HCT116 (cell line): ENCODE measurements at regions not wholly inside any gene's neighbourhood (a gene's known extent, or its start where the extent isn't known, plus 50 kb on each side); places are given as distances from the start of the nearest gene placed in this dataset.

Experiments
- ATAC-seq: fragments of 200-7000 bp; cut with Tn5 transposase; 2 replicates; pipeline ENCODE4 v1.9.1; 2020; ENCODE audit warnings: mild to moderate bottlenecking, moderate library complexity
- BruUV-seq: library from RNA; stranded (reverse); fragments of 400-500 nt; replicated peaks from 2 replicates; lab custom pipeline; 2021; lab: Mats Ljungman, UMichigan
- CTCF ChIA-PET: fragments of 300-600 bp; sonication (Branson Sonifier 250); formaldehyde crosslinking; loops from one replicate; lab custom pipeline; 2021; ENCODE audit warnings: antibody characterized with exemption; lab: Charles Lee
- POLR2A ChIA-PET: fragments of 300-600, 350-600 bp; sonication (Branson Sonifier 250); formaldehyde crosslinking; loops from one replicate; lab custom pipeline; 2021; ENCODE audit warnings: antibody characterized with exemption; lab: Charles Lee
- RAD21 ChIA-PET, 2 experiments: fragments of 300-600 bp; sonication (Branson Sonifier 250); formaldehyde crosslinking; loops; one replicate each; lab custom pipeline; 2023; ENCODE audit warnings: low total read pairs in 2 of 2; ENCODE audit not compliant: uncharacterized antibody in 2 of 2, unreplicated experiment in 2 of 2, low non-redundant PET in 1 of 2; lab: Charles Lee
- DNase-seq: peaks from one replicate; pipeline ENCODE4 v3.0.0-alpha.2; 2010; ENCODE audit warnings: low read depth, low spot score
- H2AFZ ChIP-seq: fragments of 200-600 bp; shearing (Covaris generic), sonication (generic); 2 replicates; pipeline ENCODE4 v1.6.1; 2017; ENCODE audit warnings: low read depth, mixed run types, mixed read lengths, antibody characterized with exemption, low read length; ENCODE audit not compliant: poor library complexity, severe bottlenecking
- H3K27ac ChIP-seq: 2 replicates; pipeline ENCODE4 v1.5.1; 2012; ENCODE audit warnings: low read depth, low read length
- H3K27me3 ChIP-seq: fragments of 200-600 bp; sonication (generic); 2 replicates; pipeline ENCODE4 v1.6.1; 2016; ENCODE audit warnings: mixed run types, low read length, mixed read lengths; ENCODE audit not compliant: insufficient read depth
- H3K36me3 ChIP-seq, 2 experiments: fragments of 200-500 bp in 1 of 2; fragments of 200-600 bp in 1 of 2; sonication (Bioruptor generic) in 1 of 2; sonication (generic) in 1 of 2; 2 replicates each; pipeline versions ENCODE4 v1.5.1 to v1.6.1; 2014 to 2016; ENCODE audit warnings: low read length in 2 of 2, inconsistent platforms in 1 of 2, mixed read lengths in 1 of 2, mixed run types in 1 of 2; ENCODE audit not compliant: insufficient read depth in 2 of 2, control insufficient read depth in 1 of 2
- H3K4me1 ChIP-seq, 2 experiments: fragments of 200-600 bp in 1 of 2; sonication (generic) in 1 of 2; 2 replicates each; pipeline versions ENCODE4 v1.5.1 to v1.6.1; 2012 to 2017; ENCODE audit warnings: low read length in 2 of 2, inconsistent platforms in 1 of 2, mild to moderate bottlenecking in 1 of 2, mixed read lengths in 1 of 2, mixed run types in 1 of 2, moderate library complexity in 1 of 2; ENCODE audit not compliant: insufficient read depth in 2 of 2, control insufficient read depth in 1 of 2
- H3K4me2 ChIP-seq: fragments of 200-600 bp; sonication (generic); 2 replicates; pipeline ENCODE4 v1.6.1; 2017; ENCODE audit warnings: mixed run types, low read length, mixed read lengths
- H3K4me3 ChIP-seq, 2 experiments: fragments of 200-600 bp in 1 of 2; sonication (generic) in 1 of 2; replicated peaks in 1 of 2; 2 replicates each; pipeline ENCODE4 v1.5.1; 2011 to 2016; ENCODE audit warnings: low read length in 2 of 2, control low read depth in 1 of 2, low read depth in 1 of 2, mild to moderate bottlenecking in 1 of 2, mixed read lengths in 1 of 2, mixed run types in 1 of 2
- H3K79me2 ChIP-seq: fragments of 200-600 bp; sonication (generic); 2 replicates; pipeline ENCODE4 v1.6.1; 2017; ENCODE audit warnings: mild to moderate bottlenecking, mixed run types, low read length, moderate library complexity, mixed read lengths; ENCODE audit not compliant: insufficient read depth
- H3K9ac ChIP-seq: fragments of 200-600 bp; sonication (generic); 2 replicates; pipeline ENCODE4 v1.6.1; 2016; ENCODE audit warnings: low read length, mixed read lengths
- H3K9me2 ChIP-seq: fragments of 200-600 bp; sonication (generic), shearing (Covaris generic); 2 replicates; pipeline ENCODE4 v1.6.1; 2017; ENCODE audit warnings: mixed run types, mild to moderate bottlenecking, moderate library complexity; ENCODE audit not compliant: insufficient read depth
- H3K9me3 ChIP-seq, 2 experiments: fragments of 200-500 bp in 1 of 2; fragments of 200-600 bp in 1 of 2; sonication (Bioruptor generic) in 1 of 2; sonication (generic) in 1 of 2; 2 replicates each; pipeline ENCODE4 v1.6.1; 2014 to 2017; ENCODE audit warnings: low read length in 2 of 2, mixed read lengths in 2 of 2, inconsistent platforms in 1 of 2, low read depth in 1 of 2, mild to moderate bottlenecking in 1 of 2, mixed run types in 1 of 2, moderate library complexity in 1 of 2; ENCODE audit not compliant: control insufficient read depth in 1 of 2, insufficient read depth in 1 of 2
- H4K20me1 ChIP-seq: fragments of 200-600 bp; sonication (generic), shearing (Covaris generic); 2 replicates; pipeline ENCODE4 v1.6.1; 2017; ENCODE audit warnings: mixed run types, mild to moderate bottlenecking, moderate library complexity; ENCODE audit not compliant: insufficient read depth
- CEBPB ChIP-seq: IDR thresholded peaks from 2 replicates; pipeline ENCODE4 v1.6.1; 2012; ENCODE audit warnings: low read depth
- EZH2 ChIP-seq: fragments of 200-600 bp; sonication (generic); IDR thresholded peaks from 2 replicates; pipeline ENCODE4 v1.6.1; 2017; ENCODE audit warnings: antibody characterized with exemption, mixed run types
- POLR2A ChIP-seq: IDR thresholded peaks from 2 replicates; pipeline ENCODE4 v1.7.0; 2011; ENCODE audit warnings: borderline replicate concordance; ENCODE audit not compliant: insufficient read depth, insufficient read length; ENCODE audit errors: extremely low read depth
- REST ChIP-seq: IDR thresholded peaks from 2 replicates; pipeline ENCODE4 v1.6.1; 2012; ENCODE audit warnings: low read depth
- SP1 ChIP-seq: IDR thresholded peaks from 2 replicates; pipeline ENCODE4 v1.6.1; 2012; ENCODE audit warnings: low read depth
- SRF ChIP-seq: IDR thresholded peaks from 2 replicates; pipeline ENCODE4 v1.6.1; 2012; ENCODE audit warnings: low read depth
- TCF7L2 ChIP-seq: IDR thresholded peaks from 2 replicates; pipeline ENCODE4 v1.7.0; 2011; ENCODE audit warnings: borderline replicate concordance, inconsistent platforms; ENCODE audit not compliant: insufficient read depth, insufficient read length; ENCODE audit errors: extremely low read depth
- YY1 ChIP-seq: IDR thresholded peaks from 2 replicates; pipeline ENCODE4 v1.6.1; 2011; ENCODE audit warnings: low read length, low read depth, moderate library complexity, mild to moderate bottlenecking; ENCODE audit not compliant: insufficient replicate concordance; ENCODE audit errors: extremely low read depth
- ZFX ChIP-seq: fragments of 450-650 bp; IDR thresholded peaks from 2 replicates; pipeline ENCODE4 v1.6.1; 2017
- ZNF274 ChIP-seq: fragments of 200-500 bp; sonication (Bioruptor generic); IDR thresholded peaks from 2 replicates; pipeline ENCODE4 v1.6.1; 2014; ENCODE audit warnings: mild to moderate bottlenecking, low read depth, low read length, inconsistent platforms
- intact Hi-C: fragments of 100-400 bp; cut with micrococcal nuclease; formaldehyde crosslinking; loops from 2 replicates; pipeline ENCODE4 v1.10.0; 2022
- TF ChIP-seq, protein P1 (sequence below): IDR thresholded peaks from 2 replicates; pipeline ENCODE4 v1.6.1; 2011; ENCODE audit warnings: mild to moderate bottlenecking, low read length, moderate library complexity; ENCODE audit not compliant: insufficient replicate concordance; ENCODE audit errors: extremely low read depth
- TF ChIP-seq, protein P2 (sequence below), 3 experiments: fragments of 200-600 bp in 1 of 3; sonication (generic) in 1 of 3; IDR thresholded peaks in 2 of 3; conservative IDR thresholded peaks in 1 of 3; 2 replicates each; pipeline ENCODE4 v1.5.1; 2012 to 2017; ENCODE audit warnings: low read depth in 2 of 3, low read length in 2 of 3, antibody characterized with exemption in 1 of 3, borderline replicate concordance in 1 of 3, control low read depth in 1 of 3, mild to moderate bottlenecking in 1 of 3, mixed read lengths in 1 of 3, mixed run types in 1 of 3, moderate library complexity in 1 of 3; ENCODE audit not compliant: insufficient read depth in 1 of 3

GRCh38 chr4:81839347-81840042, 367.8 kb upstream of the RASGEF1B start:
- Histone ChIP-seq H3K4me1 (no peaks in the 10 kb centered on the region), H2AFZ (no peak overlapping the region), H3K79me2 (no peaks in the 10 kb centered on the region), H3K27me3 (peaks cover 25% of the 10 kb centered on the region), H3K9me3 (no peaks in the 10 kb centered on the region), H3K27ac (no peak overlapping the region), H4K20me1 (no peaks in the 10 kb centered on the region), H3K4me2 (no peak overlapping the region), H3K9me2 (no peaks in the 10 kb centered on the region), H3K4me3 (no peak overlapping the region), H3K36me3 (no peaks in the 10 kb centered on the region), H3K9ac (no peak overlapping the region)
- ATAC-seq: no peak
- CTCF ChIA-PET: no interaction called here
- intact Hi-C loops: no loop called here
- no peak for DNase-seq
- POLR2A ChIA-PET: no interaction called here
- BruUV-seq: no TSS peak
- RAD21 ChIA-PET: no interaction called here
- TF ChIP-seq TCF7L2: no peak
- TF ChIP-seq ZNF274: no peak
- no peak for TF ChIP-seq YY1
- TF ChIP-seq ZFX: no peak
- TF ChIP-seq REST: no peak
- TF ChIP-seq, protein P1, sequence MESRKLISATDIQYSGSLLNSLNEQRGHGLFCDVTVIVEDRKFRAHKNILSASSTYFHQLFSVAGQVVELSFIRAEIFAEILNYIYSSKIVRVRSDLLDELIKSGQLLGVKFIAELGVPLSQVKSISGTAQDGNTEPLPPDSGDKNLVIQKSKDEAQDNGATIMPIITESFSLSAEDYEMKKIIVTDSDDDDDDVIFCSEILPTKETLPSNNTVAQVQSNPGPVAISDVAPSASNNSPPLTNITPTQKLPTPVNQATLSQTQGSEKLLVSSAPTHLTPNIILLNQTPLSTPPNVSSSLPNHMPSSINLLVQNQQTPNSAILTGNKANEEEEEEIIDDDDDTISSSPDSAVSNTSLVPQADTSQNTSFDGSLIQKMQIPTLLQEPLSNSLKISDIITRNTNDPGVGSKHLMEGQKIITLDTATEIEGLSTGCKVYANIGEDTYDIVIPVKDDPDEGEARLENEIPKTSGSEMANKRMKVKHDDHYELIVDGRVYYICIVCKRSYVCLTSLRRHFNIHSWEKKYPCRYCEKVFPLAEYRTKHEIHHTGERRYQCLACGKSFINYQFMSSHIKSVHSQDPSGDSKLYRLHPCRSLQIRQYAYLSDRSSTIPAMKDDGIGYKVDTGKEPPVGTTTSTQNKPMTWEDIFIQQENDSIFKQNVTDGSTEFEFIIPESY: no peak
- no peak for TF ChIP-seq CEBPB
- no peak for TF ChIP-seq SP1
- no peak for TF ChIP-seq SRF
- TF ChIP-seq, protein P2, sequence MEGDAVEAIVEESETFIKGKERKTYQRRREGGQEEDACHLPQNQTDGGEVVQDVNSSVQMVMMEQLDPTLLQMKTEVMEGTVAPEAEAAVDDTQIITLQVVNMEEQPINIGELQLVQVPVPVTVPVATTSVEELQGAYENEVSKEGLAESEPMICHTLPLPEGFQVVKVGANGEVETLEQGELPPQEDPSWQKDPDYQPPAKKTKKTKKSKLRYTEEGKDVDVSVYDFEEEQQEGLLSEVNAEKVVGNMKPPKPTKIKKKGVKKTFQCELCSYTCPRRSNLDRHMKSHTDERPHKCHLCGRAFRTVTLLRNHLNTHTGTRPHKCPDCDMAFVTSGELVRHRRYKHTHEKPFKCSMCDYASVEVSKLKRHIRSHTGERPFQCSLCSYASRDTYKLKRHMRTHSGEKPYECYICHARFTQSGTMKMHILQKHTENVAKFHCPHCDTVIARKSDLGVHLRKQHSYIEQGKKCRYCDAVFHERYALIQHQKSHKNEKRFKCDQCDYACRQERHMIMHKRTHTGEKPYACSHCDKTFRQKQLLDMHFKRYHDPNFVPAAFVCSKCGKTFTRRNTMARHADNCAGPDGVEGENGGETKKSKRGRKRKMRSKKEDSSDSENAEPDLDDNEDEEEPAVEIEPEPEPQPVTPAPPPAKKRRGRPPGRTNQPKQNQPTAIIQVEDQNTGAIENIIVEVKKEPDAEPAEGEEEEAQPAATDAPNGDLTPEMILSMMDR (IDR thresholded peaks at IDR 0.05 in 2 of 3, conservative IDR thresholded peaks at IDR 0.05 in 1 of 3; ENCODE audit: borderline replicate concordance in 1 of 3, insufficient read depth in 1 of 3, low read depth in 2 of 3, low read length in 2 of 3): no peak
- TF ChIP-seq POLR2A: no peak
- no peak for TF ChIP-seq EZH2
